Stimulated activated CD4-positive, alpha-beta T cell treated with anti-CD3 and anti-CD28 coated beads, TNF-alpha, amount 100 ng/mL, for 4 hours (primary cell): ENCODE measurements at regions not wholly inside any gene's neighbourhood (a gene's known extent, or its start where the extent isn't known, plus 50 kb on each side); places are given as distances from the start of the nearest gene placed in this dataset.

Experiments used
- DNase-seq, 3 experiments: peaks; one replicate each; pipeline ENCODE4 v3.0.0-alpha.2; 2020; ENCODE audit warnings: low read depth in 3 of 3

- no peak for DNase-seq
These were observed 217.0 kb downstream of the DMRT2 start for GRCh38 chr9:1267141-1267570.

GRCh38 chr9:1267581-1267980 is 217.4 kb downstream of the DMRT2 start:
- no peak for DNase-seq

- no peak for DNase-seq
These were observed 219.6 kb downstream of the DMRT2 start for GRCh38 chr9:1269533-1270315.

GRCh38 chr9:1271367-1271766 is 221.2 kb downstream of the DMRT2 start:
- DNase-seq = no peak

GRCh38 chr9:1271786-1272185 is 221.6 kb downstream of the DMRT2 start:
- no peak for DNase-seq

- no peak for DNase-seq
These were observed 222.3 kb downstream of the DMRT2 start for GRCh38 chr9:1272488-1272887.

- DNase-seq = no peak
These were observed 223.7 kb downstream of the DMRT2 start for GRCh38 chr9:1273859-1274258.

- no peak for DNase-seq
These were observed 224.2 kb downstream of the DMRT2 start for GRCh38 chr9:1274334-1274733.

- DNase-seq = no peak
These were observed 226.3 kb downstream of the DMRT2 start for GRCh38 chr9:1276474-1276873.

- DNase-seq = no peak
These were observed 234.6 kb downstream of the DMRT2 start for GRCh38 chr9:1284727-1285126.

GRCh38 chr9:1285526-1285925 is 235.4 kb downstream of the DMRT2 start:
- no peak for DNase-seq

- no peak for DNase-seq
These were observed 242.2 kb downstream of the DMRT2 start for GRCh38 chr9:1292384-1292783.

- DNase-seq = no peak
These were observed 244.6 kb downstream of the DMRT2 start for GRCh38 chr9:1294641-1295258.

GRCh38 chr9:1296331-1296730 is 246.2 kb downstream of the DMRT2 start:
- no peak for DNase-seq

- DNase-seq = no peak
These were observed 247.9 kb downstream of the DMRT2 start for GRCh38 chr9:1298046-1298445.

GRCh38 chr9:1300941-1301340 is 250.8 kb downstream of the DMRT2 start:
- DNase-seq = no peak

- no peak for DNase-seq
These were observed 253.8 kb downstream of the DMRT2 start for GRCh38 chr9:1303932-1304331.

GRCh38 chr9:1311462-1312042 is 261.4 kb downstream of the DMRT2 start:
- no peak for DNase-seq

- DNase-seq = no peak
These were observed 269.3 kb downstream of the DMRT2 start for GRCh38 chr9:1319436-1319835.

- no peak for DNase-seq
These were observed 269.9 kb downstream of the DMRT2 start for GRCh38 chr9:1320051-1320557.

- no peak for DNase-seq
These were observed 270.5 kb downstream of the DMRT2 start for GRCh38 chr9:1320607-1321195.

- DNase-seq = no peak
These were observed 277.3 kb downstream of the DMRT2 start for GRCh38 chr9:1327467-1327866.

GRCh38 chr9:1328341-1328740 is 278.2 kb downstream of the DMRT2 start:
- no peak for DNase-seq
